Hepatocyte (in vitro differentiated cells): ENCODE measurements at regions not wholly inside any gene's neighbourhood (a gene's known extent, or its start where the extent isn't known, plus 50 kb on each side); places are given as distances from the start of the nearest gene placed in this dataset.

Experiments used
- DNase-seq: peaks from one replicate; pipeline ENCODE4 v3.0.0-alpha.2; 2016; ENCODE audit warnings: low spot score
- H2AFZ ChIP-seq: fragments of 200-600 bp; sonication (generic); 2 replicates; pipeline ENCODE4 v1.6.0; 2016; ENCODE audit warnings: antibody characterized with exemption, mild to moderate bottlenecking
- H3K27ac ChIP-seq: fragments of 200-600 bp; sonication (generic); 2 replicates; pipeline ENCODE4 v1.5.1; 2016; ENCODE audit warnings: mild to moderate bottlenecking
- H3K27me3 ChIP-seq: fragments of 200-600 bp; sonication (generic); 2 replicates; pipeline ENCODE4 v1.6.1; 2016
- H3K36me3 ChIP-seq: fragments of 200-600 bp; sonication (generic); replicated peaks from 2 replicates; pipeline ENCODE4 v1.5.1; 2016; ENCODE audit warnings: low read depth; ENCODE audit not compliant: insufficient read depth
- H3K4me1 ChIP-seq: fragments of 200-600 bp; sonication (generic); 2 replicates; pipeline ENCODE4 v1.5.1; 2016; ENCODE audit warnings: mild to moderate bottlenecking, moderate library complexity; ENCODE audit not compliant: insufficient read depth
- H3K4me2 ChIP-seq: fragments of 200-600 bp; sonication (generic); 2 replicates; pipeline ENCODE4 v1.6.0; 2016
- H3K4me3 ChIP-seq: fragments of 200-600 bp; sonication (generic); 2 replicates; pipeline ENCODE4 v1.5.1; 2016; ENCODE audit warnings: mild to moderate bottlenecking
- H3K79me2 ChIP-seq: fragments of 200-600 bp; sonication (generic); 2 replicates; pipeline ENCODE4 v1.6.0; 2017; ENCODE audit warnings: mild to moderate bottlenecking
- H3K9me2 ChIP-seq: fragments of 200-600 bp; sonication (generic); replicated peaks from 2 replicates; pipeline ENCODE4 v1.6.0; 2017; ENCODE audit warnings: mild to moderate bottlenecking; ENCODE audit not compliant: insufficient read depth
- H3K9me3 ChIP-seq: fragments of 200-600 bp; sonication (generic); 2 replicates; pipeline ENCODE4 v1.5.1; 2016; ENCODE audit warnings: low read depth, mild to moderate bottlenecking
- H4K20me1 ChIP-seq: fragments of 200-600 bp; sonication (generic); 2 replicates; pipeline ENCODE4 v1.6.0; 2016; ENCODE audit warnings: mild to moderate bottlenecking; ENCODE audit not compliant: insufficient read depth, poor library complexity, severe bottlenecking
- EZH2 ChIP-seq: fragments of 200-600 bp; sonication (generic); IDR thresholded peaks from 2 replicates; pipeline ENCODE4 v1.6.1; 2016; ENCODE audit warnings: antibody characterized with exemption, mild to moderate bottlenecking, borderline replicate concordance
- EZH2phosphoT487 ChIP-seq: fragments of 200-600 bp; sonication (generic); IDR thresholded peaks from one replicate; pipeline ENCODE4 v1.6.1; 2018; ENCODE audit warnings: antibody characterized with exemption, mild to moderate bottlenecking, low read depth, moderate library complexity; ENCODE audit not compliant: unreplicated experiment, severe bottlenecking
- WGBS: methylation state at CpG from one replicate; pipeline ENCODE4 v1.1.6; 2016; ENCODE audit warnings: low lambda C conversion rate; ENCODE audit errors: missing lambda C conversion rate; 5-methylcytosine and 5-hydroxymethylcytosine counted together
- TF ChIP-seq, protein P1 (sequence below): fragments of 200-600 bp; sonication (generic); IDR thresholded peaks from 2 replicates; pipeline ENCODE4 v1.5.1; 2016; ENCODE audit warnings: antibody characterized with exemption, mild to moderate bottlenecking; ENCODE audit not compliant: poor library complexity

GRCh38 chr17:54015734-54016133, 193.0 kb downstream of the KIF2B start:
- Histone ChIP-seq H3K79me2 (no peaks in the 10 kb centered on the region), H3K4me1 (no peaks in the 10 kb centered on the region), H3K9me2 (no peaks in the 10 kb centered on the region), H3K9me3 (no peaks in the 10 kb centered on the region), H3K4me3 (no peak overlapping the region), H3K4me2 (no peak overlapping the region), H3K27ac (no peak overlapping the region), H3K36me3 (no peaks in the 10 kb centered on the region), H2AFZ (no peak overlapping the region), H4K20me1 (no peaks in the 10 kb centered on the region), H3K27me3 (no peaks in the 10 kb centered on the region)
- WGBS, result 93% methylated on average over 2 of the region's 2 CpGs
- no peak for DNase-seq
- TF ChIP-seq, protein P1, sequence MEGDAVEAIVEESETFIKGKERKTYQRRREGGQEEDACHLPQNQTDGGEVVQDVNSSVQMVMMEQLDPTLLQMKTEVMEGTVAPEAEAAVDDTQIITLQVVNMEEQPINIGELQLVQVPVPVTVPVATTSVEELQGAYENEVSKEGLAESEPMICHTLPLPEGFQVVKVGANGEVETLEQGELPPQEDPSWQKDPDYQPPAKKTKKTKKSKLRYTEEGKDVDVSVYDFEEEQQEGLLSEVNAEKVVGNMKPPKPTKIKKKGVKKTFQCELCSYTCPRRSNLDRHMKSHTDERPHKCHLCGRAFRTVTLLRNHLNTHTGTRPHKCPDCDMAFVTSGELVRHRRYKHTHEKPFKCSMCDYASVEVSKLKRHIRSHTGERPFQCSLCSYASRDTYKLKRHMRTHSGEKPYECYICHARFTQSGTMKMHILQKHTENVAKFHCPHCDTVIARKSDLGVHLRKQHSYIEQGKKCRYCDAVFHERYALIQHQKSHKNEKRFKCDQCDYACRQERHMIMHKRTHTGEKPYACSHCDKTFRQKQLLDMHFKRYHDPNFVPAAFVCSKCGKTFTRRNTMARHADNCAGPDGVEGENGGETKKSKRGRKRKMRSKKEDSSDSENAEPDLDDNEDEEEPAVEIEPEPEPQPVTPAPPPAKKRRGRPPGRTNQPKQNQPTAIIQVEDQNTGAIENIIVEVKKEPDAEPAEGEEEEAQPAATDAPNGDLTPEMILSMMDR, result no peak
- TF ChIP-seq EZH2, result no peak
- no peak for TF ChIP-seq EZH2phosphoT487

DNA sequence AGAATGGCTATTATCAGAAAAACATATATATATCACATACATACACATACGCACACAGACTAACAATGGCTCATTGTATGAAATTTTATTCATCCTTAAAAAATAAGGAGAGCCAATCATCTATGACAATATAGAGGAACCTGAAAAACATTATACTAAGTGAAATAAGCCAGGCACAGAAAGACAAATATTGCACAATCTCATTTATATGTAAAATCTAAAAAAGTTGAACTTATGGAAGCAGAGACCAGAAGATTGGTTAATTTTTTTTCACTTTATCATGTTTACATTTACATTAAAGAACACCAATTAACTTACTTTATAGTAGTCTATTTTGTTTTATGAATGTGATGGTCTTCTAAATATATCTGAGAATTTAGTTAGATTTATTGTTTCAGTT, 198.7 kb downstream of the KIF2B start:
- Histone ChIP-seq H3K27me3 (no peaks in the 10 kb centered on the region), H2AFZ (no peak overlapping the region), H3K36me3 (no peaks in the 10 kb centered on the region), H3K9me3 (no peaks in the 10 kb centered on the region), H3K27ac (no peak overlapping the region), H3K4me3 (no peak overlapping the region), H4K20me1 (no peaks in the 10 kb centered on the region), H3K79me2 (no peaks in the 10 kb centered on the region), H3K9me2 (no peaks in the 10 kb centered on the region), H3K4me2 (no peak overlapping the region), H3K4me1 (no peaks in the 10 kb centered on the region)
- no peak for DNase-seq
- TF ChIP-seq EZH2phosphoT487 (no peak), EZH2 (no peak)
- TF ChIP-seq, protein P1, result no peak
- 94% methylated on average over 1 of the region's 1 CpG for WGBS

DNA sequence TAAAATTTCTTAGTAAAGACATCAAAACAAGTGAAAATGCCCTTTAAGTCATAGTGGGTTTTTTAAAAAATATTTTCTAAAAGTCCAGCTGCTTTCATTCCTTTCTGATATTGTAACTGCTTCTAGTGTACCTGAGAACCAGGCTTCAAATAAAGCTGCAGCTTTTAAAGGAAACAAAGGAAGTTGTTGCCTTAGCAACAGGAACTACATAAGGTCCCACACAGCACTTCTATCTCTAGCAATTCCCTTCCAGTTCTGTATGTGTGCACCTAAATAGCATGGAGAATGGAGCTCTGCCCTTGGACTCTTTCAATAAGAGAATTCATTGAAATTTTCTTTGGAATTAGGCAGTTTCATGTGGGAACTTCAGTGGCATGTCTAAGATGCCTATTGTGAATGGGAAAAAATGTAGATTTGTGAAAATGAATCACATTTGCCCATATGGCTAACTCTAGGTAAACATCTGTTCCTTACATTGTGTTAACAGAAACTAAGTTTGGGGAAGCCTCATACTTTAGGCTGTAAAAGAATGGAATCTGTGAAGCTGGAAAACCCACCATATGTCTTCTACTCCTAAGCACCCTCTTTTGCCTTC, 206.4 kb downstream of the KIF2B start:
- H3K27ac ChIP-seq, result no peak overlapping the region
- no peaks in the 10 kb centered on the region for H4K20me1 ChIP-seq
- no peak overlapping the region for H2AFZ ChIP-seq
- no peak for DNase-seq
- H3K36me3 ChIP-seq, result no peaks in the 10 kb centered on the region
- no peaks in the 10 kb centered on the region for H3K79me2 ChIP-seq
- H3K4me1 ChIP-seq, result no peaks in the 10 kb centered on the region
- TF ChIP-seq EZH2phosphoT487, result no peak
- TF ChIP-seq, protein P1, result no peak
- no peak for TF ChIP-seq EZH2
- no peaks in the 10 kb centered on the region for H3K9me2 ChIP-seq
- H3K9me3 ChIP-seq, result no peaks in the 10 kb centered on the region
- no peak overlapping the region for H3K4me2 ChIP-seq
- H3K27me3 ChIP-seq, result no peaks in the 10 kb centered on the region
- no peak overlapping the region for H3K4me3 ChIP-seq

- no peaks in the 10 kb centered on the region for H3K9me3 ChIP-seq
- TF ChIP-seq, protein P1, result no peak
- TF ChIP-seq EZH2 (no peak), EZH2phosphoT487 (no peak)
- WGBS, result 91% methylated on average over 5 of the region's 5 CpGs
- no peaks in the 10 kb centered on the region for H3K36me3 ChIP-seq
- DNase-seq, result no peak
- H2AFZ ChIP-seq, result no peak overlapping the region
- H3K4me2 ChIP-seq, result no peak overlapping the region
- no peaks in the 10 kb centered on the region for H3K9me2 ChIP-seq
- H3K4me3 ChIP-seq, result no peak overlapping the region
- H3K27ac ChIP-seq, result no peak overlapping the region
- H3K4me1 ChIP-seq, result no peaks in the 10 kb centered on the region
- H3K79me2 ChIP-seq, result no peaks in the 10 kb centered on the region
- H3K27me3 ChIP-seq, result no peaks in the 10 kb centered on the region
- H4K20me1 ChIP-seq, result no peaks in the 10 kb centered on the region
Observed at GRCh38 chr17:54029986-54030385, 207.3 kb downstream of the KIF2B start.
